WERI-Rb-1 (cell line): ENCODE measurements at regions not wholly inside any gene's neighbourhood (a gene's known extent, or its start where the extent isn't known, plus 50 kb on each side); places are given as distances from the start of the nearest gene placed in this dataset.

Source experiments
- DNase-seq: peaks from one replicate; pipeline ENCODE4 v3.0.0-alpha.2; 2020
- H3K27ac ChIP-seq: fragments of 250-450 bp; sonication (Bioruptor Pico); 2 replicates; pipeline ENCODE4 v1.5.1; 2020; ENCODE audit warnings: mild to moderate bottlenecking, moderate library complexity
- H3K27me3 ChIP-seq: fragments of 250-450 bp; sonication (Bioruptor Pico); 2 replicates; pipeline ENCODE4 v1.5.1; 2021; ENCODE audit warnings: mild to moderate bottlenecking, low read depth, moderate library complexity; ENCODE audit not compliant: insufficient read depth, severe bottlenecking
- H3K36me3 ChIP-seq: fragments of 250-450 bp; sonication (Bioruptor Pico); 2 replicates; pipeline ENCODE4 v1.5.1; 2020; ENCODE audit warnings: mild to moderate bottlenecking, moderate library complexity
- H3K4me3 ChIP-seq: 2 replicates; pipeline ENCODE4 v1.5.1; 2011; ENCODE audit warnings: low read depth, mild to moderate bottlenecking, control low read depth, low read length
- H3K9me3 ChIP-seq: fragments of 250-450 bp; sonication (Bioruptor Pico); 2 replicates; pipeline ENCODE4 v1.5.1; 2021; ENCODE audit warnings: mild to moderate bottlenecking, moderate library complexity; ENCODE audit not compliant: severe bottlenecking
- TF ChIP-seq, protein P1 (sequence below): IDR thresholded peaks from 2 replicates; pipeline ENCODE4 v1.5.1; 2011; ENCODE audit warnings: low read depth, mild to moderate bottlenecking, control low read depth, inconsistent platforms, low read length

- TF ChIP-seq, protein P1, sequence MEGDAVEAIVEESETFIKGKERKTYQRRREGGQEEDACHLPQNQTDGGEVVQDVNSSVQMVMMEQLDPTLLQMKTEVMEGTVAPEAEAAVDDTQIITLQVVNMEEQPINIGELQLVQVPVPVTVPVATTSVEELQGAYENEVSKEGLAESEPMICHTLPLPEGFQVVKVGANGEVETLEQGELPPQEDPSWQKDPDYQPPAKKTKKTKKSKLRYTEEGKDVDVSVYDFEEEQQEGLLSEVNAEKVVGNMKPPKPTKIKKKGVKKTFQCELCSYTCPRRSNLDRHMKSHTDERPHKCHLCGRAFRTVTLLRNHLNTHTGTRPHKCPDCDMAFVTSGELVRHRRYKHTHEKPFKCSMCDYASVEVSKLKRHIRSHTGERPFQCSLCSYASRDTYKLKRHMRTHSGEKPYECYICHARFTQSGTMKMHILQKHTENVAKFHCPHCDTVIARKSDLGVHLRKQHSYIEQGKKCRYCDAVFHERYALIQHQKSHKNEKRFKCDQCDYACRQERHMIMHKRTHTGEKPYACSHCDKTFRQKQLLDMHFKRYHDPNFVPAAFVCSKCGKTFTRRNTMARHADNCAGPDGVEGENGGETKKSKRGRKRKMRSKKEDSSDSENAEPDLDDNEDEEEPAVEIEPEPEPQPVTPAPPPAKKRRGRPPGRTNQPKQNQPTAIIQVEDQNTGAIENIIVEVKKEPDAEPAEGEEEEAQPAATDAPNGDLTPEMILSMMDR: no peak
- Histone ChIP-seq H3K27me3 (no peaks in the 10 kb centered on the region), H3K4me3 (no peak overlapping the region), H3K27ac (no peak overlapping the region), H3K9me3 (no peaks in the 10 kb centered on the region), H3K36me3 (no peaks in the 10 kb centered on the region)
- DNase-seq: no peak
These were observed 136.4 kb upstream of the GUCY1A1 start for GRCh38 chr4:155530290-155530689.

DNA sequence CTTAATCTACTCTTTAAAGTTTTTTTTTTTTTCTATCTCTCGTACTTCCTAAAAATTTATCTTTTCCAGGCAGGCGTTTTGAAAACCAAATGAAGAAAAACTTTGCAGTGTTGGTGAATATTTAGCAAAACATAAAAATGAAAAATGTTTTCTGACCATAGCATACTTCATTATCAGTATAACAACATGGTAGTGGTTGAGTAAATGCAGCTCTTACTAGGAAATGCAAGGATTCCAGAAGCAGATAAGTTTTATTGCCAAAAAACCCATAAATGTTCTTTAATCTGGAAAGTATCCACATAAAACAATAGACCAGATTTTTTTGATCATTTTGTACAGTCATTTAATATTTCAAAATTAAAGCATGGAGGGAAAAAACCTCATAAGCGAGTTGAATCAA lies 136.9 kb upstream of the GUCY1A1 start:
- Histone ChIP-seq H3K9me3 (no peaks in the 10 kb centered on the region), H3K27me3 (no peaks in the 10 kb centered on the region), H3K27ac (no peak overlapping the region), H3K36me3 (no peaks in the 10 kb centered on the region), H3K4me3 (no peak overlapping the region)
- TF ChIP-seq, protein P1: no peak
- DNase-seq: no peak

DNA sequence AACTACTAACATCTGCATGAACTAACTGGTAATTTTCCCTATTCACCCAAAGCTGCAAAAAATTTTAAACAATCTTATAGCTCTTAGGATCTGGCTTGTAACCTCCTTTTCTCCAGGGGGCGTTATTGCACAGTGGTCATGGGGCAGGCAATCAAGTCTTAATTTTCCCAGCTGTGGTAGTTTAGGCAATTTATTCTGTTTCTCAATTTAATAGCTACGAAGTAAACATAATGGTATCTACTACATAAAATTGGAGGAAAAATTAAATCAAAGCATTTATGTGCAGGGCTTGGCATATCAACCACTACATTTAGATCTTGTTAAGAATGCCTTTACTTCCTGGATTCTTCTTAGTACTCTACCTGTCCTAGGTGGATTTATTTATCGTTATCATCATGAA lies 137.4 kb upstream of the GUCY1A1 start:
- TF ChIP-seq, protein P1: peak; percentile 41; the same call in 1 of the 2 replicates
- DNase-seq: peak; percentile 41
- H3K9me3 ChIP-seq: no peaks in the 10 kb centered on the region
- no peaks in the 10 kb centered on the region for H3K36me3 ChIP-seq
- H3K27ac ChIP-seq: no peak overlapping the region
- H3K4me3 ChIP-seq: no peak overlapping the region
- no peaks in the 10 kb centered on the region for H3K27me3 ChIP-seq

- no peaks in the 10 kb centered on the region for H3K9me3 ChIP-seq
- TF ChIP-seq, protein P1: no peak
- no peaks in the 10 kb centered on the region for H3K36me3 ChIP-seq
- no peak for DNase-seq
- no peak overlapping the region for H3K27ac ChIP-seq
- no peak overlapping the region for H3K4me3 ChIP-seq
- no peaks in the 10 kb centered on the region for H3K27me3 ChIP-seq
These were observed 140.0 kb upstream of the GUCY1A1 start for GRCh38 chr4:155526452-155527169.

- H3K27ac ChIP-seq: no peak overlapping the region
- no peaks in the 10 kb centered on the region for H3K27me3 ChIP-seq
- DNase-seq: no peak
- H3K9me3 ChIP-seq: no peaks in the 10 kb centered on the region
- H3K4me3 ChIP-seq: no peak overlapping the region
- H3K36me3 ChIP-seq: no peaks in the 10 kb centered on the region
- TF ChIP-seq, protein P1: no peak
These were observed 141.7 kb upstream of the GUCY1A1 start for GRCh38 chr4:155524926-155525455.
